ENCODE measurements at regions not wholly inside any gene's neighbourhood (a gene's known extent, or its start where the extent isn't known, plus 50 kb on each side); places are given as distances from the start of the nearest gene placed in this dataset.
"Not testable (repeated sequence)": the region's sequence is repeated elsewhere in the genome, so short reads cannot be mapped to it uniquely, and the experiment has no call there.

GRCh38 chr1:67902546-67903223 lies 69.4 kb upstream of the GNG12 start:
- not testable (repeated sequence) for DNase-seq

DNA sequence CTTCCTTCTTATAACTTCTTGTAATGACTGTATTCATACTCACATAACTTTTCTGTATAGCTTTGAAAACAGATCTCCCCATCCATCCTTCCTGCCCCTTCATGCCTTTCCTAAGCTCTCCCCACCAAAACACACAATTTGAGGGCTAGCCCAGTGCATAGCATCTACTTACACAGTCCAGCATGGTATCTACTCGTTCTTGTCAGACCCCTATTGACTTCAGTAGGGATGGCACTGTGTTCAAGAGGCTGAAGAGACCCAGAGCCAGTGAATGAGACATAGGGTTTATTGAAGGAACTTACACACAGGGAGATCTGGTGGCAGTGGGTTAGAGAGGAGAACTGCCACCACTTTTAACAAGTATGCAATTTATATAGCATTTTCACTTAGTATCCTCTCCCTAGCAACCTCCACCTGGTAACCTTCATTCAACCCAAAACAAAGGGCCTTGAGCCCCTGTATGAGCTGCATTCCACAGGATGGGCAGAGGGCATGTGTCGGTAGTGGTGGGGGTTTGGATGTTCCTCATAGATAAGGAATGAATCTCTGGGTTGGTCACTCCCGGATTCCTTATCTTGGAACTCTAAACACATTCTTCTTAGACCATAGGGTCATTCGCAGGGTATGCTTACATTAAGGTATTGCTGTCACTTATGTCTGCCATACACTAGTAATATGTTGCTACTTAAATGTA lies 64.9 kb upstream of the GNG12 start:
- DNase-seq = no peak

DNA sequence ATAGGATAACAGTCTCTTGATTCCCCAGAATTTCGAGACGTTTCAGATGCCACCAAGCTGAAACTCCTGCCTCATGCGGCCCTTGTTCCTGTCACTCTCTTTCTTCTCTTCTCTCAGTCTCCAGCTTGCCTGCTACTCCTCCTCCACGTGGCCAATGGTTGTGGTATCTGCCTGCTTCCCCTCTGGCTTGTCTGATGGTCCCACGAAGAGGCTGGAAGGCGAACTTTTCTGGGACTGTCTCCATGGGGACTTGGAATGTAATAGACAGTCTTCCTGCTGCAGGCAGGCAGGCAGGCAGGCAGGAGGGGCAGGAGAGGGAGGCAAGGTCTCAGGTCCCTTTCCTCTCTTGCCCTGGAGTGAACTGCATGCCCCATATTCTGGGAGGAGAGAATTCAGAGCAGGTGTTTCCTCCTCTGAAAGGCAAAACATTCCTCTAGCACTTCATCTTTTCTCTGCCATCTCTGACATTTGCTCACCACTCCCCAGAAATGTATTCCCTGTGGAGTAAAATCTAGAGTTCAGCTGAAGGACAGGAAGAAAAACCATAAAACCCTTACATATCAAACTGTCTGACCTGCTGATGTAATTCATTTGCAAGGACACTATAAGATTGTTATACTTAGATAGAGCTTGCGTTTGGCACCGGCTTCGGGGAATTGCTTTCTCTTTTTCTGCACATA lies 64.1 kb upstream of the GNG12 start:
- no peak for DNase-seq

GRCh38 chr1:67896826-67897225 lies 63.6 kb upstream of the GNG12 start:
- DNase-seq = no peak

DNA sequence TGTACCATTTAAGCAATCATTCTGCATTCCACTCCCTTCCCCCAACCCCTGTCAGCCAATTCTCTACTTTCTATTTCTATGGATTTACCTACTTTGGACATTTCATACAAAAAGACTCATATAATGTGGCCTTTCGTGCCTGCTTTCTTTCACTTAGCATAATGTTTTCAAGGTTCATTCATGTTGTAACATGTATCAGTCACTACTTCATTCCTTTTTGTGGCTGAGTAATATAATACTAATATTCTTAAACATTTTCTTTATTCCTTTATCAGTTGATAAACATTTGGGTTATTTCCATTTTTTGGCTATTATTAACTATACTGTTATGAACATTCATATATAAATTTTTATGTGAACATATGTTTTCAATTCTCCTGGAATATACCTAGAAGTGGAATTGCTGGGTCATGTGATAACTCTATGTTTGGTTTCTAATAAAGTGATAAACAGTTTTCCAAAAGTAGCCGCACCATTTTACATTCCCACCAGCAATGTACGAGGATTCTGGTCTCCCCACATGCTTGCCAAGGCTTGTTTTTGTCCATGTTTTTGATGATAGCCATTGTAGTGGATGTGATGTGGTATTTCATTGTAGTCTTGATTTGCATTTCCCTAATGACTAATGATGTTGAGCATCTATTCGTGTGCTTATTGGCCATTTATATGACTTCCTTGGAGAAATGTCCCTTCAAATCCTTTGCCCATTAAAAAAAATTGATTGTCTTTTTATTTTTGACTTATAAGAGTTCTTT lies 61.9 kb upstream of the GNG12 start:
- no peak for DNase-seq

DNA sequence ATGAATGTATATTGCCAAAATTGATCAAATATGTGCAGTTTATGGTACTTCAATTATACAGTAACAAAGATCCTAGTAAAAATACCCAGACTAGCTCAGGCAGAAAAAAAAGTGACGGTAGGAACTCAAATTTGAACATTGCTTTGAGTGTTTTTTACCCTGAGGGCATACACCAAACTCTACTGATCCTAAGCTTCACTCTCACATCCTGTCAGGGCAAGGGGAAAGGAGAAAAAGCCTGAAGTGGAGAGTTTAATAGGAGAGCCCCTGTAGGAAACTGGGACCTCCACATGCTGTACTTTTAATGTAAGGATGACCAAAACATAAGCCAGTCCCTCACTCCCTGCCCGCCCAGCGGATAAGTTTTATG lies 59.8 kb upstream of the GNG12 start:
- no peak for DNase-seq

- no peak for DNase-seq
Measured at GRCh38 chr1:67892476-67893125, 59.3 kb upstream of the GNG12 start.

DNA sequence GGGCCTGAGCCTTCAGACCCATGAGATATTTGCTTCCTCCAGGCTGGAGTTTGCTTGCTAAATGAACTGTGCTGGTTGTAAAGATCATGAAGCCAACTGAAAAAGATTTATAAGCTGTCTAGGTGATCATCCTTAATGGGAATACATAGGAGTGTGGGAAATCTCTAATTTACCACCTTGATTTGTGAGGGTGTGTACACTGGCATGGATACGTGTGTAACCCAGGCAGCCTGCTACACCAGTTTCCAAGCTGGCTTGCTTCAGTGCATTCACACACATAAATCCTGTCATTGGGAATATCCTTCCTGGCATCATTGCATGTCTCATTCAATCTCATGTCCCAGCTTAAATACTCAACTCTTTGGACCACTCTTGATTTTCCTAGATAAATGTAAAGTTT lies 57.6 kb upstream of the GNG12 start:
- DNase-seq = no peak

- DNase-seq = no peak
Measured at GRCh38 chr1:67889953-67890567, 56.8 kb upstream of the GNG12 start.

GRCh38 chr1:67889466-67889865 lies 56.2 kb upstream of the GNG12 start:
- DNase-seq = no peak

DNA sequence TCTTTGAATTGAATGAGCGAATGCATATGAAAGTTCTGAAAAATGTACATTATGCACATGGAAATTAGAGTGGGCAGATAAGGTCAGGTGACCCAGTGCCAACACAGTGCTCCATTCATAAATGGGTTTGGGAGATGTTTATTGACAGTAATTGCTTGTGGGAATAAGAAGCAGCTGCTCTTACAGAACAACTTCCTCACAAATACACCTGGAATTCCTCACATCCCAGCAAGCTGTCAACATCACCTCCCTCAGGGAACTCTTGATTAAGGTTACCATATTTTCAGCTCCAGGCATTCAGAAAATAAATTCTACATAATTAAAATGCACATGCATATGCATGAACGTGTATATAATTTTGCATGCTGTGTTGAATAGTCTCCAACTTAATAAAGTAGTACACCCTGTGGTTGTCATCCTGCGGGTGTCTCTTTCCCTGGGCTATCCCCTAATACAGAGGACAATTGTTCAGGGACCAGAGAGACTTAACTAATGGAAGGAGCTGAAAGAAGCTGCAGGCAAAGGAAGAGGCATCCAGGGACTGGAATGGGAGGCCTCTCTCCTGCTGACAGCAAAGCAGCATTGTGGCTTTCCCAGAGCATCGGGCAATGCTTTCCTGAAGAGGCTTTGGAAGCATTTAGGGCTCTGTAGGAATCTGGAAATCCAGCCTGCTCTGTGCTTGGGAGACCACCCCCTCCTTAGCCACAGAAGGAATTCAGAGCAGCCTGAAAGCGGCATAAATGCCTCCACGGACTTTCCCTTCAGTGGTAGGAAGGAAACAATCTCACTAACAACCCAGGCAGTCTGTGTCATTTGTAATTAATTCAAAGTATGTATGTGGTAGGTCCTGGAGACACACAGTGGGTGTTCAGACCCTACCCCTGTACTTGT lies 55.2 kb upstream of the GNG12 start:
- DNase-seq = no peak

GRCh38 chr1:67887146-67887545 lies 53.9 kb upstream of the GNG12 start:
- DNase-seq = no peak

DNA sequence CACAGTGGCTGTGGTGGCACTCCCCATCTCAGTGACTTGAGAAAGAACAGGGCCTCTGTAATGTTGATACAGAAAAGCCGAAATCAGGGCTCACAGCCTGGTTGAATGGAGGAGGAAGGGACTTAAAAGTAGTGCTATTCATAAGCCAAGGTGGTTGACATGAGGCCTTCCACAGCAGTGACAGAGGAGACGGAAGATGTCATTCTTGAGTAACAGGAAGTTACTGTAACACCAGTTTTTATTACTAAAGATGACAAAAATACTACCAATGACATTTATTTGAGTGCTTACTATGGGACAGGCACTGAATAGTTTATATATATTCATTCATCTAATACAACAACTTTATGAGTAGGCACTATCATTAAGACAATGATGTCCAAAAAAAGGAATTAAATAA lies 52.8 kb upstream of the GNG12 start:
- DNase-seq = no peak

DNA sequence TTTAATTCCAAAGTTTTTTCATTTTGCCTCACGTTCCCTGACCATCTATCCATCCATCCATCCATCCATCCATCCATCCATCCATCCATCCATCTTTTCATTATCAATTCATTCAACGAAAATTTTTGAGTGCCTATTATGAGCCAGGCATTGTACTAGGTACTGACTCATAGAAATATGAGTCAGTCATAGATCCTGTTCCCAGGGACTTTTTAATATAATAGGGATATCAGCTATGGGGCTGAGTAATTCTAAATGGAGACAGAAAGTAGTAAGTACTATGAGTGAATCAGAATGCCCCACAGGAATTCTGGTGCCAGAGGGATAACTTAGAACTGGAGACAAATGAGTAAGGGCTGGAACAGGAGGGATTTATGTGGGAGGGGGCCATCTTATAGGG lies 49.8 kb upstream of the GNG12 start:
- DNase-seq = no peak

Measured in C1 segment of cervical spinal cord (tissue), 14 donors.